PC-9 (cell line): ENCODE measurements at regions not wholly inside any gene's neighbourhood (a gene's known extent, or its start where the extent isn't known, plus 50 kb on each side); places are given as distances from the start of the nearest gene placed in this dataset.

ENCODE experiments used
- EZH2 ChIP-seq: fragments of 200-600 bp; sonication (generic); IDR thresholded peaks from 2 replicates; pipeline ENCODE4 v1.8.0; 2017; ENCODE audit warnings: antibody characterized with exemption, low read depth
- TF ChIP-seq, protein P1 (sequence below): fragments of 200-600 bp; sonication (generic); conservative IDR thresholded peaks from 2 replicates; pipeline ENCODE4 v1.6.1; 2017; ENCODE audit warnings: mixed run types, antibody characterized with exemption, mild to moderate bottlenecking, moderate library complexity

- TF ChIP-seq, protein P1, sequence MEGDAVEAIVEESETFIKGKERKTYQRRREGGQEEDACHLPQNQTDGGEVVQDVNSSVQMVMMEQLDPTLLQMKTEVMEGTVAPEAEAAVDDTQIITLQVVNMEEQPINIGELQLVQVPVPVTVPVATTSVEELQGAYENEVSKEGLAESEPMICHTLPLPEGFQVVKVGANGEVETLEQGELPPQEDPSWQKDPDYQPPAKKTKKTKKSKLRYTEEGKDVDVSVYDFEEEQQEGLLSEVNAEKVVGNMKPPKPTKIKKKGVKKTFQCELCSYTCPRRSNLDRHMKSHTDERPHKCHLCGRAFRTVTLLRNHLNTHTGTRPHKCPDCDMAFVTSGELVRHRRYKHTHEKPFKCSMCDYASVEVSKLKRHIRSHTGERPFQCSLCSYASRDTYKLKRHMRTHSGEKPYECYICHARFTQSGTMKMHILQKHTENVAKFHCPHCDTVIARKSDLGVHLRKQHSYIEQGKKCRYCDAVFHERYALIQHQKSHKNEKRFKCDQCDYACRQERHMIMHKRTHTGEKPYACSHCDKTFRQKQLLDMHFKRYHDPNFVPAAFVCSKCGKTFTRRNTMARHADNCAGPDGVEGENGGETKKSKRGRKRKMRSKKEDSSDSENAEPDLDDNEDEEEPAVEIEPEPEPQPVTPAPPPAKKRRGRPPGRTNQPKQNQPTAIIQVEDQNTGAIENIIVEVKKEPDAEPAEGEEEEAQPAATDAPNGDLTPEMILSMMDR = no peak
- TF ChIP-seq EZH2 = no peak
Measured at GRCh38 chr20:57043091-57043490, 223.3 kb downstream of the BMP7 start.
